GM23338 (cell line): ENCODE measurements at regions not wholly inside any gene's neighbourhood (a gene's known extent, or its start where the extent isn't known, plus 50 kb on each side); places are given as distances from the start of the nearest gene placed in this dataset.

Experiments used
- ATAC-seq: fragments of 200-7000 bp; cut with Tn5 transposase; 3 replicates; pipeline ENCODE4 v1.9.1; 2020
- DNase-seq: peaks from one replicate; pipeline ENCODE4 v3.0.0-alpha.2; 2015; ENCODE audit warnings: low spot score
- H2AFZ ChIP-seq: fragments of 200-600 bp; sonication (generic); 2 replicates; pipeline ENCODE4 v1.8.0; 2016; ENCODE audit warnings: antibody characterized with exemption, mild to moderate bottlenecking, moderate library complexity
- H3F3A ChIP-seq: fragments of 200-600 bp; sonication (generic); replicated peaks from 2 replicates; pipeline ENCODE4 v1.8.0; 2017; ENCODE audit warnings: antibody characterized with exemption, mixed run types, low read depth
- H3K27ac ChIP-seq: fragments of 200-600 bp; sonication (generic); 2 replicates; pipeline ENCODE4 v1.6.1; 2016; ENCODE audit warnings: low read depth
- H3K27me3 ChIP-seq: fragments of 200-600 bp; sonication (generic); 2 replicates; pipeline ENCODE4 v1.8.0; 2016; ENCODE audit warnings: mild to moderate bottlenecking, mixed run types, moderate library complexity; ENCODE audit not compliant: insufficient read depth
- H3K36me3 ChIP-seq: fragments of 200-600 bp; sonication (generic); 2 replicates; pipeline ENCODE4 v1.8.0; 2016; ENCODE audit warnings: mild to moderate bottlenecking; ENCODE audit not compliant: insufficient read depth
- H3K4me1 ChIP-seq: fragments of 200-600 bp; sonication (generic); 2 replicates; pipeline ENCODE4 v1.8.0; 2016; ENCODE audit warnings: mild to moderate bottlenecking, moderate library complexity; ENCODE audit not compliant: insufficient read depth
- H3K4me2 ChIP-seq: fragments of 200-600 bp; sonication (generic); 2 replicates; pipeline ENCODE4 v1.7.1; 2017; ENCODE audit warnings: mixed run types
- H3K4me3 ChIP-seq: fragments of 200-600 bp; sonication (generic); 2 replicates; pipeline ENCODE4 v1.6.1; 2016; ENCODE audit warnings: mixed run types
- H3K79me2 ChIP-seq: fragments of 200-600 bp; sonication (generic); replicated peaks from 2 replicates; pipeline ENCODE4 v1.8.0; 2017; ENCODE audit warnings: mild to moderate bottlenecking; ENCODE audit not compliant: insufficient read depth
- H3K9me2 ChIP-seq: fragments of 200-600 bp; sonication (generic); 2 replicates; pipeline ENCODE4 v1.8.0; 2017; ENCODE audit not compliant: insufficient read depth
- H4K20me1 ChIP-seq: fragments of 200-600 bp; sonication (generic); replicated peaks from 2 replicates; pipeline ENCODE4 v1.8.0; 2017; ENCODE audit warnings: mild to moderate bottlenecking; ENCODE audit not compliant: insufficient read depth
- H3K27ac Mint-ChIP-seq: 2 replicates; pipeline ENCODE4 v1.8.0; 2020; ENCODE audit warnings: inconsistent platforms, mild to moderate bottlenecking, moderate library complexity, mixed read lengths
- H3K27me3 Mint-ChIP-seq: 3 replicates; pipeline ENCODE4 v1.8.0; 2022; ENCODE audit warnings: low read depth, mild to moderate bottlenecking, moderate library complexity, mixed read lengths, inconsistent platforms; ENCODE audit not compliant: insufficient read depth, poor library complexity
- H3K36me3 Mint-ChIP-seq: 3 replicates; pipeline ENCODE4 v1.8.0; 2021; ENCODE audit warnings: low read depth, mild to moderate bottlenecking, inconsistent platforms, moderate library complexity, mixed read lengths
- H3K4me1 Mint-ChIP-seq: 3 replicates; pipeline ENCODE4 v1.8.0; 2020; ENCODE audit warnings: mild to moderate bottlenecking, inconsistent platforms, mixed read lengths
- H3K4me3 Mint-ChIP-seq: 3 replicates; pipeline ENCODE4 v1.8.0; 2021; ENCODE audit warnings: moderate library complexity, mild to moderate bottlenecking, inconsistent platforms, mixed read lengths
- H3K9me3 Mint-ChIP-seq: 3 replicates; pipeline ENCODE4 v1.8.0; 2020; ENCODE audit warnings: moderate library complexity, mild to moderate bottlenecking, inconsistent platforms, mixed read lengths
- CREB1 ChIP-seq: fragments of 250-450 bp; sonication (Bioruptor Pico); IDR thresholded peaks from 2 replicates; pipeline ENCODE4 v1.5.0; 2020; ENCODE audit warnings: low read depth, mild to moderate bottlenecking, moderate library complexity
- EZH2phosphoT487 ChIP-seq: fragments of 200-600 bp; sonication (generic); IDR thresholded peaks from one replicate; pipeline ENCODE4 v1.8.1; 2018; ENCODE audit warnings: antibody characterized with exemption; ENCODE audit not compliant: unreplicated experiment
- NANOG ChIP-seq: IDR thresholded peaks from 2 replicates; pipeline ENCODE4 v1.6.1; 2016; ENCODE audit warnings: antibody characterized with exemption, borderline replicate concordance
- POLR2AphosphoS5 ChIP-seq: IDR thresholded peaks from 2 replicates; pipeline ENCODE4 v1.6.1; 2016; ENCODE audit warnings: antibody characterized with exemption, low read depth
- ZNF114 ChIP-seq: fragments of 250-450 bp; sonication (Bioruptor Pico); IDR thresholded peaks from 2 replicates; pipeline ENCODE4 v1.5.0; 2020; ENCODE audit warnings: mild to moderate bottlenecking, moderate library complexity
- TF ChIP-seq, protein P1 (sequence below): fragments of 250-450 bp; sonication (Bioruptor Pico); IDR thresholded peaks from 2 replicates; pipeline ENCODE4 v1.5.0; 2020; ENCODE audit warnings: mild to moderate bottlenecking, moderate library complexity
- TF ChIP-seq, protein P2 (sequence below): IDR thresholded peaks from one replicate; pipeline ENCODE4 v1.6.1; 2018; ENCODE audit warnings: antibody characterized with exemption; ENCODE audit not compliant: unreplicated experiment
- TF ChIP-seq, protein P3 (sequence below), 2 experiments: fragments of 200-600 bp in 1 of 2; sonication (generic) in 1 of 2; conservative IDR thresholded peaks; 2 replicates each; pipeline versions ENCODE4 v1.5.1 to v1.6.1; 2016 to 2017; ENCODE audit warnings: antibody characterized with exemption in 2 of 2, low read depth in 2 of 2, mild to moderate bottlenecking in 2 of 2, moderate library complexity in 1 of 2

DNA sequence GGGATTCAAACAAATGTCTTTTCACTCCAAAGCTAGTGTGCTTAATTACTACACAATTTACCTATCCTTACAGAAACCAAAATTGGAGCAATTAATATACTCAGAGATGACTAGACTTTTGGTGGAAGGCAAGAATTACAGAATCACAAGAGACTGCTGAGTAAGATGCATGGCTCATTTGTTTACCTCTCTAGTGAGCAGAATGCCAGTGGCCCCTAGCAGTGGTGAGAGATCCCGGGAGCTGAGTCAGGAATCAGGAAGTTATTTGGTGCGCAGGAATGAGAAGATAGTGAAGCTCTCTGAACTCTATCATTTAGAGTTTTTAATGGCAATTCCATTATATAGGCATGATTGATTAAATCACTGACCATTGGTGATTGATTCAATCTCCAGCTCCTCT, 188.9 kb upstream of the SESN3 start (continued):
- TF ChIP-seq, protein P1, sequence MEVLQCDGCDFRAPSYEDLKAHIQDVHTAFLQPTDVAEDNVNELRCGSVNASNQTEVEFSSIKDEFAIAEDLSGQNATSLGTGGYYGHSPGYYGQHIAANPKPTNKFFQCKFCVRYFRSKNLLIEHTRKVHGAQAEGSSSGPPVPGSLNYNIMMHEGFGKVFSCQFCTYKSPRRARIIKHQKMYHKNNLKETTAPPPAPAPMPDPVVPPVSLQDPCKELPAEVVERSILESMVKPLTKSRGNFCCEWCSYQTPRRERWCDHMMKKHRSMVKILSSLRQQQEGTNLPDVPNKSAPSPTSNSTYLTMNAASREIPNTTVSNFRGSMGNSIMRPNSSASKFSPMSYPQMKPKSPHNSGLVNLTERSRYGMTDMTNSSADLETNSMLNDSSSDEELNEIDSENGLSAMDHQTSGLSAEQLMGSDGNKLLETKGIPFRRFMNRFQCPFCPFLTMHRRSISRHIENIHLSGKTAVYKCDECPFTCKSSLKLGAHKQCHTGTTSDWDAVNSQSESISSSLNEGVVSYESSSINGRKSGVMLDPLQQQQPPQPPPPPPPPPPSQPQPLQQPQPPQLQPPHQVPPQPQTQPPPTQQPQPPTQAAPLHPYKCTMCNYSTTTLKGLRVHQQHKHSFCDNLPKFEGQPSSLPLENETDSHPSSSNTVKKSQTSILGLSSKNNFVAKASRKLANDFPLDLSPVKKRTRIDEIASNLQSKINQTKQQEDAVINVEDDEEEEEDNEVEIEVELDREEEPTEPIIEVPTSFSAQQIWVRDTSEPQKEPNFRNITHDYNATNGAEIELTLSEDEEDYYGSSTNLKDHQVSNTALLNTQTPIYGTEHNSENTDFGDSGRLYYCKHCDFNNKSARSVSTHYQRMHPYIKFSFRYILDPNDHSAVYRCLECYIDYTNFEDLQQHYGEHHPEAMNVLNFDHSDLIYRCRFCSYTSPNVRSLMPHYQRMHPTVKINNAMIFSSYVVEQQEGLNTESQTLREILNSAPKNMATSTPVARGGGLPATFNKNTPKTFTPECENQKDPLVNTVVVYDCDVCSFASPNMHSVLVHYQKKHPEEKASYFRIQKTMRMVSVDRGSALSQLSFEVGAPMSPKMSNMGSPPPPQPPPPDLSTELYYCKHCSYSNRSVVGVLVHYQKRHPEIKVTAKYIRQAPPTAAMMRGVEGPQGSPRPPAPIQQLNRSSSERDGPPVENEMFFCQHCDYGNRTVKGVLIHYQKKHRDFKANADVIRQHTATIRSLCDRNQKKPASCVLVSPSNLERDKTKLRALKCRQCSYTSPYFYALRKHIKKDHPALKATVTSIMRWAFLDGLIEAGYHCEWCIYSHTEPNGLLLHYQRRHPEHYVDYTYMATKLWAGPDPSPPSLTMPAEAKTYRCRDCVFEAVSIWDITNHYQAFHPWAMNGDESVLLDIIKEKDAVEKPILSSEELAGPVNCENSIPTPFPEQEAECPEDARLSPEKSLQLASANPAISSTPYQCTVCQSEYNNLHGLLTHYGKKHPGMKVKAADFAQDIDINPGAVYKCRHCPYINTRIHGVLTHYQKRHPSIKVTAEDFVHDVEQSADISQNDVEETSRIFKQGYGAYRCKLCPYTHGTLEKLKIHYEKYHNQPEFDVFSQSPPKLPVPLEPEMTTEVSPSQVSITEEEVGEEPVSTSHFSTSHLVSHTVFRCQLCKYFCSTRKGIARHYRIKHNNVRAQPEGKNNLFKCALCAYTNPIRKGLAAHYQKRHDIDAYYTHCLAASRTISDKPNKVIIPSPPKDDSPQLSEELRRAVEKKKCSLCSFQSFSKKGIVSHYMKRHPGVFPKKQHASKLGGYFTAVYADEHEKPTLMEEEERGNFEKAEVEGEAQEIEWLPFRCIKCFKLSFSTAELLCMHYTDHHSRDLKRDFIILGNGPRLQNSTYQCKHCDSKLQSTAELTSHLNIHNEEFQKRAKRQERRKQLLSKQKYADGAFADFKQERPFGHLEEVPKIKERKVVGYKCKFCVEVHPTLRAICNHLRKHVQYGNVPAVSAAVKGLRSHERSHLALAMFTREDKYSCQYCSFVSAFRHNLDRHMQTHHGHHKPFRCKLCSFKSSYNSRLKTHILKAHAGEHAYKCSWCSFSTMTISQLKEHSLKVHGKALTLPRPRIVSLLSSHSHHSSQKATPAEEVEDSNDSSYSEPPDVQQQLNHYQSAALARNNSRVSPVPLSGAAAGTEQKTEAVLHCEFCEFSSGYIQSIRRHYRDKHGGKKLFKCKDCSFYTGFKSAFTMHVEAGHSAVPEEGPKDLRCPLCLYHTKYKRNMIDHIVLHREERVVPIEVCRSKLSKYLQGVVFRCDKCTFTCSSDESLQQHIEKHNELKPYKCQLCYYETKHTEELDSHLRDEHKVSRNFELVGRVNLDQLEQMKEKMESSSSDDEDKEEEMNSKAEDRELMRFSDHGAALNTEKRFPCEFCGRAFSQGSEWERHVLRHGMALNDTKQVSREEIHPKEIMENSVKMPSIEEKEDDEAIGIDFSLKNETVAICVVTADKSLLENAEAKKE, result no peak
- TF ChIP-seq POLR2AphosphoS5, result no peak
- TF ChIP-seq, protein P2, sequence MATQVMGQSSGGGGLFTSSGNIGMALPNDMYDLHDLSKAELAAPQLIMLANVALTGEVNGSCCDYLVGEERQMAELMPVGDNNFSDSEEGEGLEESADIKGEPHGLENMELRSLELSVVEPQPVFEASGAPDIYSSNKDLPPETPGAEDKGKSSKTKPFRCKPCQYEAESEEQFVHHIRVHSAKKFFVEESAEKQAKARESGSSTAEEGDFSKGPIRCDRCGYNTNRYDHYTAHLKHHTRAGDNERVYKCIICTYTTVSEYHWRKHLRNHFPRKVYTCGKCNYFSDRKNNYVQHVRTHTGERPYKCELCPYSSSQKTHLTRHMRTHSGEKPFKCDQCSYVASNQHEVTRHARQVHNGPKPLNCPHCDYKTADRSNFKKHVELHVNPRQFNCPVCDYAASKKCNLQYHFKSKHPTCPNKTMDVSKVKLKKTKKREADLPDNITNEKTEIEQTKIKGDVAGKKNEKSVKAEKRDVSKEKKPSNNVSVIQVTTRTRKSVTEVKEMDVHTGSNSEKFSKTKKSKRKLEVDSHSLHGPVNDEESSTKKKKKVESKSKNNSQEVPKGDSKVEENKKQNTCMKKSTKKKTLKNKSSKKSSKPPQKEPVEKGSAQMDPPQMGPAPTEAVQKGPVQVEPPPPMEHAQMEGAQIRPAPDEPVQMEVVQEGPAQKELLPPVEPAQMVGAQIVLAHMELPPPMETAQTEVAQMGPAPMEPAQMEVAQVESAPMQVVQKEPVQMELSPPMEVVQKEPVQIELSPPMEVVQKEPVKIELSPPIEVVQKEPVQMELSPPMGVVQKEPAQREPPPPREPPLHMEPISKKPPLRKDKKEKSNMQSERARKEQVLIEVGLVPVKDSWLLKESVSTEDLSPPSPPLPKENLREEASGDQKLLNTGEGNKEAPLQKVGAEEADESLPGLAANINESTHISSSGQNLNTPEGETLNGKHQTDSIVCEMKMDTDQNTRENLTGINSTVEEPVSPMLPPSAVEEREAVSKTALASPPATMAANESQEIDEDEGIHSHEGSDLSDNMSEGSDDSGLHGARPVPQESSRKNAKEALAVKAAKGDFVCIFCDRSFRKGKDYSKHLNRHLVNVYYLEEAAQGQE, result no peak
- no peak for TF ChIP-seq EZH2phosphoT487

- no peaks in the 10 kb centered on the region for H4K20me1 ChIP-seq
- H3K4me3 ChIP-seq, result no peak overlapping the region
- no peak overlapping the region for H3K4me2 ChIP-seq
- H3K79me2 ChIP-seq, result no peaks in the 10 kb centered on the region
- H3K27me3 Mint-ChIP-seq, result no peaks in the 10 kb centered on the region
- no peaks in the 10 kb centered on the region for H3K27me3 ChIP-seq
- no peaks in the 10 kb centered on the region; the same call in 1 of the 2 replicates for H3K4me1 ChIP-seq
- no peaks in the 10 kb centered on the region for H3K36me3 Mint-ChIP-seq
- H3K9me3 Mint-ChIP-seq, result no peaks in the 10 kb centered on the region
- no peak overlapping the region for H3K27ac Mint-ChIP-seq
- H2AFZ ChIP-seq, result no peak overlapping the region
- H3K9me2 ChIP-seq, result peaks cover 12% of the 10 kb centered on the region; the same call in 1 of the 2 replicates
- H3K36me3 ChIP-seq, result no peaks in the 10 kb centered on the region
- H3K4me1 Mint-ChIP-seq, result no peaks in the 10 kb centered on the region; the same call in 2 of the 3 replicates
- DNase-seq, result no peak
- no peaks in the 10 kb centered on the region for H3F3A ChIP-seq
- ATAC-seq, result no peak
- H3K27ac ChIP-seq, result no peak overlapping the region
- H3K4me3 Mint-ChIP-seq, result no peak overlapping the region
- TF ChIP-seq EZH2phosphoT487, result no peak
- TF ChIP-seq, protein P2, result no peak
- no peak for TF ChIP-seq POLR2AphosphoS5
- TF ChIP-seq NANOG, result no peak
- TF ChIP-seq ZNF114 (CRISPR knock-in tag), result no peak
- no peak for TF ChIP-seq CREB1
- TF ChIP-seq, protein P3, sequence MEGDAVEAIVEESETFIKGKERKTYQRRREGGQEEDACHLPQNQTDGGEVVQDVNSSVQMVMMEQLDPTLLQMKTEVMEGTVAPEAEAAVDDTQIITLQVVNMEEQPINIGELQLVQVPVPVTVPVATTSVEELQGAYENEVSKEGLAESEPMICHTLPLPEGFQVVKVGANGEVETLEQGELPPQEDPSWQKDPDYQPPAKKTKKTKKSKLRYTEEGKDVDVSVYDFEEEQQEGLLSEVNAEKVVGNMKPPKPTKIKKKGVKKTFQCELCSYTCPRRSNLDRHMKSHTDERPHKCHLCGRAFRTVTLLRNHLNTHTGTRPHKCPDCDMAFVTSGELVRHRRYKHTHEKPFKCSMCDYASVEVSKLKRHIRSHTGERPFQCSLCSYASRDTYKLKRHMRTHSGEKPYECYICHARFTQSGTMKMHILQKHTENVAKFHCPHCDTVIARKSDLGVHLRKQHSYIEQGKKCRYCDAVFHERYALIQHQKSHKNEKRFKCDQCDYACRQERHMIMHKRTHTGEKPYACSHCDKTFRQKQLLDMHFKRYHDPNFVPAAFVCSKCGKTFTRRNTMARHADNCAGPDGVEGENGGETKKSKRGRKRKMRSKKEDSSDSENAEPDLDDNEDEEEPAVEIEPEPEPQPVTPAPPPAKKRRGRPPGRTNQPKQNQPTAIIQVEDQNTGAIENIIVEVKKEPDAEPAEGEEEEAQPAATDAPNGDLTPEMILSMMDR (conservative IDR thresholded peaks at IDR 0.05; ENCODE audit: low read depth in 2 of 2), result no peak
Measured at GRCh38 chr11:95418916-95419315, 187.9 kb upstream of the SESN3 start.
